Hepatocyte (in vitro differentiated cells): ENCODE measurements at regions not wholly inside any gene's neighbourhood (a gene's known extent, or its start where the extent isn't known, plus 50 kb on each side); places are given as distances from the start of the nearest gene placed in this dataset.

ENCODE experiments used
- DNase-seq: peaks from one replicate; pipeline ENCODE4 v3.0.0-alpha.2; 2016; ENCODE audit warnings: low spot score
- H2AFZ ChIP-seq: fragments of 200-600 bp; sonication (generic); 2 replicates; pipeline ENCODE4 v1.6.0; 2016; ENCODE audit warnings: antibody characterized with exemption, mild to moderate bottlenecking
- H3K27ac ChIP-seq: fragments of 200-600 bp; sonication (generic); 2 replicates; pipeline ENCODE4 v1.5.1; 2016; ENCODE audit warnings: mild to moderate bottlenecking
- H3K27me3 ChIP-seq: fragments of 200-600 bp; sonication (generic); 2 replicates; pipeline ENCODE4 v1.6.1; 2016
- H3K36me3 ChIP-seq: fragments of 200-600 bp; sonication (generic); replicated peaks from 2 replicates; pipeline ENCODE4 v1.5.1; 2016; ENCODE audit warnings: low read depth; ENCODE audit not compliant: insufficient read depth
- H3K4me1 ChIP-seq: fragments of 200-600 bp; sonication (generic); 2 replicates; pipeline ENCODE4 v1.5.1; 2016; ENCODE audit warnings: mild to moderate bottlenecking, moderate library complexity; ENCODE audit not compliant: insufficient read depth
- H3K4me2 ChIP-seq: fragments of 200-600 bp; sonication (generic); 2 replicates; pipeline ENCODE4 v1.6.0; 2016
- H3K4me3 ChIP-seq: fragments of 200-600 bp; sonication (generic); 2 replicates; pipeline ENCODE4 v1.5.1; 2016; ENCODE audit warnings: mild to moderate bottlenecking
- H3K79me2 ChIP-seq: fragments of 200-600 bp; sonication (generic); 2 replicates; pipeline ENCODE4 v1.6.0; 2017; ENCODE audit warnings: mild to moderate bottlenecking
- H3K9me2 ChIP-seq: fragments of 200-600 bp; sonication (generic); replicated peaks from 2 replicates; pipeline ENCODE4 v1.6.0; 2017; ENCODE audit warnings: mild to moderate bottlenecking; ENCODE audit not compliant: insufficient read depth
- H3K9me3 ChIP-seq: fragments of 200-600 bp; sonication (generic); 2 replicates; pipeline ENCODE4 v1.5.1; 2016; ENCODE audit warnings: low read depth, mild to moderate bottlenecking
- H4K20me1 ChIP-seq: fragments of 200-600 bp; sonication (generic); 2 replicates; pipeline ENCODE4 v1.6.0; 2016; ENCODE audit warnings: mild to moderate bottlenecking; ENCODE audit not compliant: insufficient read depth, poor library complexity, severe bottlenecking
- EZH2 ChIP-seq: fragments of 200-600 bp; sonication (generic); IDR thresholded peaks from 2 replicates; pipeline ENCODE4 v1.6.1; 2016; ENCODE audit warnings: antibody characterized with exemption, mild to moderate bottlenecking, borderline replicate concordance
- EZH2phosphoT487 ChIP-seq: fragments of 200-600 bp; sonication (generic); IDR thresholded peaks from one replicate; pipeline ENCODE4 v1.6.1; 2018; ENCODE audit warnings: antibody characterized with exemption, mild to moderate bottlenecking, low read depth, moderate library complexity; ENCODE audit not compliant: unreplicated experiment, severe bottlenecking
- WGBS: methylation state at CpG from one replicate; pipeline ENCODE4 v1.1.6; 2016; ENCODE audit warnings: low lambda C conversion rate; ENCODE audit errors: missing lambda C conversion rate; 5-methylcytosine and 5-hydroxymethylcytosine counted together
- TF ChIP-seq, protein P1 (sequence below): fragments of 200-600 bp; sonication (generic); IDR thresholded peaks from 2 replicates; pipeline ENCODE4 v1.5.1; 2016; ENCODE audit warnings: antibody characterized with exemption, mild to moderate bottlenecking; ENCODE audit not compliant: poor library complexity

DNA sequence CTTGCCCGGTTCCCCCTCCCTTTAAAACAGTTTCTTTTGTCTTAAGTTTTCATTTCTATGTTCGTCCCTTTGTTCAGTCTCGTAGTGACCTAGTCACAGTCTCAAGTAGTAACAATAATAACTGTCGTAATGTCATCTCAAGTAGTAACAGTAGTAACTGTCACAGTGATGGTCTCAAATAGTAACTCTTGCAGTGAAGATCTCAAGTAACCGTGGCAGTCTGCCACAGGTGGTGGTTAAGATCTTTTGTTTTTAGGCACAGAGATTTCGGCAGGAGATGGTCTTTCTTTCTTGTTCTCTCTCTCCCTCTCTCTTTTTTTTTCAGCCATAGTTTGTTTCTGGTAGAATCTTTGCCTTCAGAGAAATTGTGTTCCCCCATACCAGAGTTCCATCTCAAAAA lies 656.0 kb upstream of the SGO1 start:
- no peak overlapping the region for H3K4me2 ChIP-seq
- no peak overlapping the region for H3K27ac ChIP-seq
- DNase-seq, result no peak
- H3K36me3 ChIP-seq, result no peaks in the 10 kb centered on the region
- TF ChIP-seq EZH2phosphoT487 (no peak), EZH2 (no peak)
- TF ChIP-seq, protein P1, sequence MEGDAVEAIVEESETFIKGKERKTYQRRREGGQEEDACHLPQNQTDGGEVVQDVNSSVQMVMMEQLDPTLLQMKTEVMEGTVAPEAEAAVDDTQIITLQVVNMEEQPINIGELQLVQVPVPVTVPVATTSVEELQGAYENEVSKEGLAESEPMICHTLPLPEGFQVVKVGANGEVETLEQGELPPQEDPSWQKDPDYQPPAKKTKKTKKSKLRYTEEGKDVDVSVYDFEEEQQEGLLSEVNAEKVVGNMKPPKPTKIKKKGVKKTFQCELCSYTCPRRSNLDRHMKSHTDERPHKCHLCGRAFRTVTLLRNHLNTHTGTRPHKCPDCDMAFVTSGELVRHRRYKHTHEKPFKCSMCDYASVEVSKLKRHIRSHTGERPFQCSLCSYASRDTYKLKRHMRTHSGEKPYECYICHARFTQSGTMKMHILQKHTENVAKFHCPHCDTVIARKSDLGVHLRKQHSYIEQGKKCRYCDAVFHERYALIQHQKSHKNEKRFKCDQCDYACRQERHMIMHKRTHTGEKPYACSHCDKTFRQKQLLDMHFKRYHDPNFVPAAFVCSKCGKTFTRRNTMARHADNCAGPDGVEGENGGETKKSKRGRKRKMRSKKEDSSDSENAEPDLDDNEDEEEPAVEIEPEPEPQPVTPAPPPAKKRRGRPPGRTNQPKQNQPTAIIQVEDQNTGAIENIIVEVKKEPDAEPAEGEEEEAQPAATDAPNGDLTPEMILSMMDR, result no peak
- H4K20me1 ChIP-seq, result no peaks in the 10 kb centered on the region
- H3K27me3 ChIP-seq, result no peaks in the 10 kb centered on the region
- peaks cover 20% of the 10 kb centered on the region for H3K4me1 ChIP-seq
- H3K9me3 ChIP-seq, result no peaks in the 10 kb centered on the region
- H2AFZ ChIP-seq, result no peak overlapping the region
- H3K79me2 ChIP-seq, result no peaks in the 10 kb centered on the region
- no peak overlapping the region for H3K4me3 ChIP-seq
- 70% methylated on average over 6 of the region's 6 CpGs for WGBS
- H3K9me2 ChIP-seq, result no peaks in the 10 kb centered on the region

DNA sequence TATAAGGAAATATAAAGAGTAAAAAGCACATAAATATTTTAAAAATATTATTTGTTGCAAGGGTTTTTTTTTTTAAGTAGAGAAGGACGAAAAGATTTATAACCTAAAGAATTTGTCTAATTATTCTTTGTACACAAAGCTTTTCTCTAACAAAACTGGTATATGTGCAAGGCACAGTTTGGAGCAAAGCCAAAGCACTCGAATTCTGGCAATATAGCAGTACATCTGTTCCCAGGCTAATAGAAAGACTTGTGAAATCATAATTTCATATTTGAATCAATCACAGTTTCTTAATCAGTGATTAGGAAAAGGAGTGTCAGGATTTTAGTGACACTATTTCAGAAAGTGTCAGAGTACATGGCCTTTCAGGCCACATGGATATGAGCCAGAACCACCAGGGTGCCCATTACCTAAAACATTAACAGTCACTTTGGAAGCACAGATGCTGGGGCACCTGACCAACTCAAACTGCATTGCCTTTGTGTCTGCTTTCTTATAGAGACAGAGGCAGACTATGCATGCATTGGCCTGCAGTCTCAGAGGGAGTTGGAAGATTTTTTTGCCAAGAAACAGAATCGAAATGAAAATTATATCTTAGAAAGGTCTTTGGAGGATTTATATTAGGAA lies 651.8 kb upstream of the SGO1 start:
- Histone ChIP-seq H3K27me3 (no peaks in the 10 kb centered on the region), H3K4me2 (no peak overlapping the region), H4K20me1 (no peaks in the 10 kb centered on the region), H3K27ac (no peak overlapping the region), H3K9me2 (no peaks in the 10 kb centered on the region), H3K9me3 (no peaks in the 10 kb centered on the region), H3K4me3 (no peak overlapping the region), H3K79me2 (no peaks in the 10 kb centered on the region), H2AFZ (no peak overlapping the region), H3K4me1 (peaks cover 7% of the 10 kb centered on the region), H3K36me3 (no peaks in the 10 kb centered on the region)
- no peak for TF ChIP-seq EZH2phosphoT487
- DNase-seq, result no peak
- WGBS, result 52% methylated on average over 3 of the region's 3 CpGs

- Histone ChIP-seq H3K79me2 (no peaks in the 10 kb centered on the region), H2AFZ (no peak overlapping the region), H3K4me2 (no peak overlapping the region), H3K4me1 (peaks cover 5% of the 10 kb centered on the region), H3K27ac (no peak overlapping the region), H3K9me2 (no peaks in the 10 kb centered on the region), H4K20me1 (no peaks in the 10 kb centered on the region), H3K4me3 (no peak overlapping the region), H3K36me3 (no peaks in the 10 kb centered on the region), H3K27me3 (no peaks in the 10 kb centered on the region), H3K9me3 (no peaks in the 10 kb centered on the region)
- no peak for DNase-seq
- TF ChIP-seq EZH2phosphoT487, result no peak
- TF ChIP-seq, protein P1, result no peak
- no peak for TF ChIP-seq EZH2
- 65% methylated on average over 2 of the region's 2 CpGs for WGBS
These were observed 650.8 kb upstream of the SGO1 start for GRCh38 chr3:20836801-20837200.

DNA sequence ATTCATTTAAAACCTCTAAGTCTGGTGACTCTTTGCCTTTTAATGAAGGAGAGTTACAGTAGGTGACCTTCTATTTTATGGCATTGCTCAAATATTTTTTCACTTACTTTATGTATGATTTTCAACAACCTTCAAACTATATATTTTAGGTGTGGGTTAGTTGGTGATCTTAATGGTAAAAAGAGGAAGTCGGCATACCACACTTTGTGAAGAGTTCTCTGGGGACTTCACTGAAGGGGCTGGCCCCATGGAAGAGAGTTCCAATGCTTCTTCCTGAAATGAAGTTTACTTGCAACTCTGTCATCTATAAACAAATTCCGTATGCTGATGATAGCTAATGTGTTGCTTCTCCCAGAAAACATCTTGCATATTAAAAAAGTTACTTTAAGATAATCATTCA lies 647.0 kb upstream of the SGO1 start:
- no peaks in the 10 kb centered on the region for H3K36me3 ChIP-seq
- H3K4me1 ChIP-seq, result peaks cover 5% of the 10 kb centered on the region
- H3K27me3 ChIP-seq, result no peaks in the 10 kb centered on the region
- no peak for DNase-seq
- no peaks in the 10 kb centered on the region for H4K20me1 ChIP-seq
- H3K79me2 ChIP-seq, result no peaks in the 10 kb centered on the region
- TF ChIP-seq, protein P1, result no peak
- no peak for TF ChIP-seq EZH2
- TF ChIP-seq EZH2phosphoT487, result no peak
- H2AFZ ChIP-seq, result no peak overlapping the region
- no peaks in the 10 kb centered on the region for H3K9me2 ChIP-seq
- no peaks in the 10 kb centered on the region for H3K9me3 ChIP-seq
- no peak overlapping the region for H3K4me2 ChIP-seq
- no peak overlapping the region for H3K4me3 ChIP-seq
- 91% methylated on average over 2 of the region's 2 CpGs for WGBS
- H3K27ac ChIP-seq, result no peak overlapping the region
